MM.1S (cell line): ENCODE measurements at regions not wholly inside any gene's neighbourhood (a gene's known extent, or its start where the extent isn't known, plus 50 kb on each side); places are given as distances from the start of the nearest gene placed in this dataset.

Source experiments
- DNase-seq: peaks from one replicate; pipeline ENCODE4 v3.0.0-alpha.2; 2015
- H2AFZ ChIP-seq: fragments of 300-600 bp; sonication (generic); 2 replicates; pipeline ENCODE4 v1.6.0; 2016; ENCODE audit warnings: antibody characterized with exemption, low read length
- H3F3A ChIP-seq: fragments of 300-600 bp; sonication (generic); 2 replicates; pipeline ENCODE4 v1.6.1; 2016; ENCODE audit warnings: mild to moderate bottlenecking, antibody characterized with exemption, low read length, moderate library complexity, mixed read lengths; ENCODE audit not compliant: insufficient read depth
- H3K27ac ChIP-seq: fragments of 300-600 bp; sonication (generic); 2 replicates; pipeline ENCODE4 v1.5.1; 2016; ENCODE audit warnings: mild to moderate bottlenecking, low read length
- H3K27me3 ChIP-seq: fragments of 300-600 bp; sonication (generic); replicated peaks from 2 replicates; pipeline ENCODE4 v1.6.0; 2016; ENCODE audit warnings: low read length; ENCODE audit not compliant: insufficient read depth
- H3K36me3 ChIP-seq: fragments of 300-600 bp; sonication (generic); replicated peaks from 2 replicates; pipeline ENCODE4 v1.6.1; 2016; ENCODE audit warnings: mild to moderate bottlenecking, low read length, mixed read lengths; ENCODE audit not compliant: insufficient read depth
- H3K4me1 ChIP-seq: fragments of 300-600 bp; sonication (generic); 2 replicates; pipeline ENCODE4 v1.6.1; 2016; ENCODE audit warnings: low read length, mixed read lengths
- H3K4me2 ChIP-seq: fragments of 300-600 bp; sonication (generic); 2 replicates; pipeline ENCODE4 v1.6.0; 2016; ENCODE audit warnings: low read depth, low read length
- H3K4me3 ChIP-seq: fragments of 300-600 bp; sonication (generic); 2 replicates; pipeline ENCODE4 v1.5.1; 2016; ENCODE audit warnings: low read length, mixed read lengths
- H3K79me2 ChIP-seq: fragments of 300-600 bp; sonication (generic); 2 replicates; pipeline ENCODE4 v1.6.1; 2016; ENCODE audit warnings: mixed run types, low read length, mixed read lengths
- H3K9ac ChIP-seq: fragments of 300-600 bp; sonication (generic); 2 replicates; pipeline ENCODE4 v1.6.1; 2016; ENCODE audit warnings: low read length, mixed read lengths
- H3K9me2 ChIP-seq: fragments of 300-600 bp; sonication (generic); replicated peaks from 2 replicates; pipeline ENCODE4 v1.6.1; 2016; ENCODE audit warnings: mild to moderate bottlenecking, low read length, mixed read lengths; ENCODE audit not compliant: insufficient read depth
- H3K9me3 ChIP-seq: fragments of 300-600 bp; sonication (generic); replicated peaks from 2 replicates; pipeline ENCODE4 v1.6.1; 2016; ENCODE audit warnings: mild to moderate bottlenecking, low read length, mixed read lengths; ENCODE audit not compliant: insufficient read depth
- H4K20me1 ChIP-seq: fragments of 300-600 bp; sonication (generic); 2 replicates; pipeline ENCODE4 v1.6.1; 2016; ENCODE audit warnings: mild to moderate bottlenecking, low read length, moderate library complexity, mixed read lengths; ENCODE audit not compliant: insufficient read depth
- EZH2 ChIP-seq: fragments of 300-600 bp; sonication (generic); optimal IDR thresholded peaks from 2 replicates; pipeline ENCODE3; 2017; ENCODE audit warnings: low read depth, mild to moderate bottlenecking, antibody characterized with exemption, low read length, mixed read lengths
- EZH2phosphoT487 ChIP-seq: fragments of 300-600 bp; sonication (generic); IDR thresholded peaks from 2 replicates; pipeline ENCODE4 v1.6.1; 2018; ENCODE audit warnings: antibody characterized with exemption, low read length
- TF ChIP-seq, protein P1 (sequence below): fragments of 300-600 bp; sonication (generic); IDR thresholded peaks from 2 replicates; pipeline ENCODE4 v1.5.1; 2016; ENCODE audit warnings: antibody characterized with exemption, low read length, mixed read lengths

DNA sequence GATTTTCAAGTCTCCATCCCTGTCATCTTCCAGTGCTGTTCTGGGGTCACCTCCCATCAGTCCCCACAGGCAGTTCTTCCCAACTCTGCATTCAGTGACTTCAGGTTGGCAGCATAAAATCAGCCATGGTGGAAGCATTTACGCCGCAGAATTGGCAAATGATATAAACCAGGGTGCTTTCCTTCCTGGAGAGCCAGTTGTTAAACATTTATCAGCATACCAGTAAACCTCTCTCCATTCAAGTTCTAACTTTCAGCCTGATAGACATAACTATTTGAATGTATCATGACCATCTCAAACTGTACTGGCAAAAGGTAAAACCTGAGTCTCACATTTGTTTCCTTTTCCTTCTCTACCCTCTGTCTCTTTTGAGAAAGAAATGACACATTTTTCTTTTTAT is 69.7 kb upstream of the ITPRID1 start:
- H3K4me3 ChIP-seq, result no peak overlapping the region
- DNase-seq, result no peak

DNA sequence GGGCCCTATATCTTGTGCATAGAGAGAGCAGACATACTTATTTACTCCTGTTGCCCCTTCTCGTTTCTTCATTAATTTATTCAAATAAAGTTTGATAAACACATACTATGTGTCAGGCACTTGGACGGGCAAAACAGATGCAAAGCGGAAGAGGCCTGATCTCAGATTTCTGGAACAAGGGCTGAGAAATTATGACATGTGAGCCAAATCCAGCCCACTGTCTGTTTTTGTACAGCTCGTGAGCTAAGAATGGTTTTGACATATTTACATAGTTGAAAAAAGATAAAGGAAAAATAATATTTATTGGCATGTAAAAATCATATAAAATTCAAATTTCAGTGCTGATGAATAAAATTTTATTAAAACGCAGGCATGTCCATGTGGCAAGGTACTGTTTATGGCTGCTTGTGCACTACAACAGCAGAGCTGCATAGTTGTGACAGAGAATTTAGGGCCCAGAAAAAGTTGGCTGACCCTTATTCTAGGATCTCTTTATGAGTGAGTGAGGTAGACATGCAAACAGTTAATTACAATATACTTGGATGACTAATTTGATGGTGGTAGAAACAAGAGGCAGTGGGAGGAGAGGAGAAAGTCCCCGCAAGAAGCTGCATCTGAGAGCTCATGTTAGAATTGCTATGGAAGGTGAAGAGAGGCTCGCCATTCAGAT is 68.1 kb upstream of the ITPRID1 start:
- no peak for DNase-seq
- no peaks in the 10 kb centered on the region for H3F3A ChIP-seq
- H3K4me1 ChIP-seq, result no peaks in the 10 kb centered on the region
- H3K4me3 ChIP-seq, result no peak overlapping the region
- H3K27ac ChIP-seq, result no peak overlapping the region
- no peak overlapping the region for H3K9ac ChIP-seq
- H2AFZ ChIP-seq, result no peak overlapping the region
- TF ChIP-seq EZH2phosphoT487 (no peak), EZH2 (no peak)
- TF ChIP-seq, protein P1, sequence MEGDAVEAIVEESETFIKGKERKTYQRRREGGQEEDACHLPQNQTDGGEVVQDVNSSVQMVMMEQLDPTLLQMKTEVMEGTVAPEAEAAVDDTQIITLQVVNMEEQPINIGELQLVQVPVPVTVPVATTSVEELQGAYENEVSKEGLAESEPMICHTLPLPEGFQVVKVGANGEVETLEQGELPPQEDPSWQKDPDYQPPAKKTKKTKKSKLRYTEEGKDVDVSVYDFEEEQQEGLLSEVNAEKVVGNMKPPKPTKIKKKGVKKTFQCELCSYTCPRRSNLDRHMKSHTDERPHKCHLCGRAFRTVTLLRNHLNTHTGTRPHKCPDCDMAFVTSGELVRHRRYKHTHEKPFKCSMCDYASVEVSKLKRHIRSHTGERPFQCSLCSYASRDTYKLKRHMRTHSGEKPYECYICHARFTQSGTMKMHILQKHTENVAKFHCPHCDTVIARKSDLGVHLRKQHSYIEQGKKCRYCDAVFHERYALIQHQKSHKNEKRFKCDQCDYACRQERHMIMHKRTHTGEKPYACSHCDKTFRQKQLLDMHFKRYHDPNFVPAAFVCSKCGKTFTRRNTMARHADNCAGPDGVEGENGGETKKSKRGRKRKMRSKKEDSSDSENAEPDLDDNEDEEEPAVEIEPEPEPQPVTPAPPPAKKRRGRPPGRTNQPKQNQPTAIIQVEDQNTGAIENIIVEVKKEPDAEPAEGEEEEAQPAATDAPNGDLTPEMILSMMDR, result no peak
- H3K36me3 ChIP-seq, result no peaks in the 10 kb centered on the region
- no peaks in the 10 kb centered on the region for H4K20me1 ChIP-seq
- H3K9me3 ChIP-seq, result no peaks in the 10 kb centered on the region
- H3K9me2 ChIP-seq, result no peaks in the 10 kb centered on the region
- no peaks in the 10 kb centered on the region for H3K79me2 ChIP-seq
- no peak overlapping the region for H3K4me2 ChIP-seq
- H3K27me3 ChIP-seq, result no peaks in the 10 kb centered on the region

More for the DNA sequence above, 69.7 kb upstream of the ITPRID1 start:
- Histone ChIP-seq H3K4me1 (no peaks in the 10 kb centered on the region), H3K9ac (no peak overlapping the region), H3K4me2 (no peak overlapping the region), H4K20me1 (no peaks in the 10 kb centered on the region), H3K27ac (no peak overlapping the region), H2AFZ (no peak overlapping the region), H3K27me3 (no peaks in the 10 kb centered on the region), H3K36me3 (no peaks in the 10 kb centered on the region), H3F3A (no peaks in the 10 kb centered on the region), H3K9me3 (no peaks in the 10 kb centered on the region), H3K9me2 (no peaks in the 10 kb centered on the region), H3K79me2 (no peaks in the 10 kb centered on the region)
- TF ChIP-seq EZH2 (no peak), EZH2phosphoT487 (no peak)
- TF ChIP-seq, protein P1, result no peak

DNA sequence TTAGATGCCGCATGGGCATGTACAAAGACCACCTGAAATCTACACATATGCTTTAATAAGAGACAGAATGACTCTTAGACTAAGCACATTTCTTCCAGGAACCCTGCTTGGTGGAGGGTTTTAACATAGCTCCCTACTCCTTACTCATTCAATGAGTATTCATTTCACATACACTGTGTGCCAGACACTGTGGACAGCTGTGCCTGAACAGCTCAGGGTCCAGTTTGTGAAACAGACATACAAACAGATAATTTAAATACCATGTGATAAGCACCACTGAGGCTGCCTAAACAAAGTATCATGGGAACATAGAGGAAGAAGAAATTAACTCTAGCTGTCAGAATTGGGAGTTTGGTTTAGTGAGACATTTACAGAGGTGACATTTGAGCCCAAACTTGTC is 65.2 kb upstream of the ITPRID1 start:
- Histone ChIP-seq H3K4me3 (no peak overlapping the region), H3K9me3 (no peaks in the 10 kb centered on the region), H3K27me3 (no peaks in the 10 kb centered on the region), H3F3A (no peaks in the 10 kb centered on the region), H3K79me2 (no peaks in the 10 kb centered on the region), H3K36me3 (no peaks in the 10 kb centered on the region), H4K20me1 (no peaks in the 10 kb centered on the region), H3K27ac (no peak overlapping the region), H3K9me2 (no peaks in the 10 kb centered on the region), H3K9ac (no peak overlapping the region), H3K4me1 (no peaks in the 10 kb centered on the region), H2AFZ (no peak overlapping the region), H3K4me2 (no peak overlapping the region)
- DNase-seq, result no peak
- TF ChIP-seq, protein P1, result no peak
- no peak for TF ChIP-seq EZH2phosphoT487
